HG03060 (cell line): ENCODE measurements at regions not wholly inside any gene's neighbourhood (a gene's known extent, or its start where the extent isn't known, plus 50 kb on each side); places are given as distances from the start of the nearest gene placed in this dataset.
"Not testable (repeated sequence)": the region's sequence is repeated elsewhere in the genome, so short reads cannot be mapped to it uniquely, and the experiment has no call there.

Experiments
- ATAC-seq: cut with Tn5 transposase; IDR thresholded peaks from one replicate; pipeline ENCODE4 v1.9.1; 2021; ENCODE audit warnings: low read depth, moderate number of reproducible peaks; ENCODE audit not compliant: unreplicated experiment

DNA sequence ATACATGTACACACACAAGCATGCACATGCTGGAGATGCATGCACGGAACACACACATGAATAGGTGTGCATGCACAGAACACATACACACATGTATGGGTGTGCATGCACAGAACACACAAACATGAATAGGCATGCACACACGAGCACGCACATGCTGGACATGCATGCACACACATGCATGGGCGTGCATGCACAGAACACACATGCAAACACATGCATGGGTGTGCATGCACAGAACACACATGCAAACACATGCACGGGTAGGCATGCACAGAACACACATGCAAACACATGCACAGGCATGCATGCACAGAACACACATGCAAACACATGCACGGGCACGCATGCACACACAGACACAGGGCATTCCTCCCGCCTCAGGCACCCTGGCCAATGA is 382.3 kb downstream of the IRX2 start:
- no peak for ATAC-seq

DNA sequence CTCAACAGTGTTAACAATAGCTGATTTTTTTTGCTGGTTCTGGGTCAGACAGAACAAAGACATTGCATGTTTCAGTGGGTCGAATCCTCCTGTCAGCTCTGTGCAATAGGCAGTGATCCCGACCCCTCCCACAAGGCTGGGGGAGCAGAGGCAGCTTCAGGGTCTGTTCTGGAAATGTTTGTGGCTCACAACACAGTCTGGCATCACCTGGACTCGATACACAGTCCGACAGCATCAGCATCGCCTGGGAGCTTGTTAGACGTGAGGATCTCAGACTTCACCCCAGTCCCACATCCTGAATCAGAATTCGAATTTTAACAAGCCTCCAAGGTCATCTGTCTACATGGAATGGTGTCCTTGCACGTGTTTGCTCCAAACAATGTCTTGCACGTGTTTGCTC is 384.7 kb downstream of the IRX2 start:
- ATAC-seq, result no peak

DNA sequence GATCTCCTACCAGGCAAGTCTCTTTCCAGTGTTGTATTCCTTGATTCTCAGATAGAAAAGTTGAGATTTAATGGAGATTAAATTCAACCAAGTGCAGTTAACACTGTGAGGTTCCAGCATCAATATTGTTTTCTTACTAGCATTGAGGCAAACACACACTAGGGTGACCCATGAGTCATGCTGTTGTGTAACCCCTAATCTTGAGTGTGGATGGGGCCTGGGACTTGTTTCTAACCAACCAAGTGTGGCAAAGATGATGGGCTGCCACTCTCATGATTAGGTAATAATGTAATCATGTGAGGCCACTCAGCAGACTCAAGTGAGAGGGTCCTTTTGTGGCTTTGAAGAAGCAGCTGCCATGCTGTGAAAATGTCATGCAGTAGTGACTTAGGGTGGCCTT is 394.2 kb downstream of the IRX2 start:
- no peak for ATAC-seq

DNA sequence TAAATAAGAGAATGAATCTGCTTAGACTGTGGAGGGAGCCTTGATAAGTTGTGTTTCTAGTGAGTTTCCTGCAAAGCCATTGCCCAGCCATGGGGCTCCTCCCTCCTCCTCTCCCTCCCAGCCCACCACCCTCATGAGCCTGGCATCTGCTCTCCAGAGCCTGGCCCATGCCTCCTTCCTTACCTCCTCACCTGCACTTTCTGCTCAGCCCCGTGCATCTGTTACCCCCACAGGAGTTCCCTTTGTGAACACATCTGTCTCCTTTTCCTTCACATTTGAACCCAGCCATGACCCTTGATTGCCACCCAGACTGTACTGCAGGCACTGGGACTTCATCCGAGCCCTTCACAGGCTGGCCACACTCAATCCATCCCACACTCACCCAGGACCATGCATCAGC is 395.6 kb downstream of the IRX2 start:
- no peak for ATAC-seq

DNA sequence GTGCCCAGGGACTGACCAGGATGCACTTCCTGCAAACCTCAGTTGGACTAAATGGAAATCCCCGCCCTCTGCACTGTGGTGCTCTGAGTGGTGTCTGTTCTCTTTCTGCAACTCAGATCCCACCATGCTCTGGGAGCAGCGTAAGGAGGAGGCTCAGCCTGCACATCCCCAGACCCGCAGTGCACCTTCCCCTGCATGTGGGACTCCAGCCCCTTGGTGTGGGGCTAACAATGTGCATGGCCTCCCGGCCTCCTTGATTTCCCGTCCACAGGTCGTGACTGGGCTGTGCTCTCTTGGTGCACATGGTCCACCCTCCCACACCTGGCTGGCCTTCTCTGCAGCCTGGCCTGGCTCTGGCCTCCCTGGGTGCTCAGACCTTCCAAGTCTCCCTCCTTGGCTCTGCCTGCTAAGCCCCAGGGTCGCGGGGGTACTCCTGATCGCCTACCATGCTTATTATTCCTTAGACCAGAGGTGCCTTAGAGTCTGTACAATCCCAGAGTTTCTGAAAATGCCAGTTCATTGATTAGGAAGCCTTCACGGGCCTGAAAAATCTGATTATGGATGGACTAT is 397.5 kb downstream of the IRX2 start:
- no peak for ATAC-seq

DNA sequence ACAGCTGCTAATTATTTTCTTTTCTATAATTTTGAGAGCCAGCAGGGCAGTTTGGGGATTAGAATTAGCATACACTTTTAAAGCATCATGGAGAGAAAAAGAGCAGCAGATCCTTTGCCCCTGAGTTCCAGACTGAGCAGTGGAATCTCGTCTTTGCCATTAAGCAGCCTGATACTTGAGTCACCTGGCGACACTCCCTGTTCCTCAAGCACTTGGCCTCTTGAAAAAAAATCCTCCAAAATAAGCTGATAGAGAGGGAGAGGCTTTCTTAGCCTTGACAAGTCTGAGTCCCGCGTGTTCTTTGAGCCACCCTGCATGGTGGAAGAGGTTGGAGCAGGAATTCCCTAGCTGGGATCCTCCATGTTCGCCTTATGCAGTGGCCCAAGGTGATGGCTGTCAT is 398.3 kb downstream of the IRX2 start:
- no peak for ATAC-seq

DNA sequence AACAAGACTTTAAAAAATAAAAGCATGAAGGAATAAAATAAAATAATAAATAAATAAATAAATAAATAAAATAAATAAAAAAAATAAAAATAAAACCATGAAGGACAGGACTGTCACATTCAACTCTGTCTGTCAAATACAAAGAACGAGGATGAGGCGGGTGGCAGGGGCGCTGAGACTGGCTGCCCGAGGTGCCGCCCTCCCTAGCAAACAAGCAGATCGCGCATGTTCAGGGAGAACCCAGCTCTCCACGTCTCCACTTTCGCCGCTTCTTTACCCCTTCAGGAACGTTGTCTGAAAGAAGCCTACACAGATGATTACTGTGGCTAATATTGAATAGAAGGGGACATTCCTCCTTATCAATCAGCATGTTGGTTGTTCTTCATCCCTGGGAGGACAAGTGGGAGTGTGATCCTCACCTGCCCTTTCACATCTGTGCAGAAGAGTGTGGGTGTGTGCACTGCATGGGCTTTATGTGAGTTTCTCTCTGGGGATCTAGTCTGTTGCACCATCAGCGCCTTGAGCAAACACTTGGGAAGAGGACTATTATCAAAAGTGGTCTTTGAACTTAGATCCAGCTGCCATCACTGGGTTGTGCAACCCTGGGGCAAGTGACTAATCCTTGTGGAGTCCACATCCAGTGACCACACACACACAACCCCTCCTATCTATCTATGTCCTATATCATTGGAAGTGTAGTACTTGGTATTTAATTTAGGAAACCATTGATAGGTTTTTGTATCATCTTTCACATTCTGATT is 399.2 kb downstream of the IRX2 start:
- no peak for ATAC-seq

DNA sequence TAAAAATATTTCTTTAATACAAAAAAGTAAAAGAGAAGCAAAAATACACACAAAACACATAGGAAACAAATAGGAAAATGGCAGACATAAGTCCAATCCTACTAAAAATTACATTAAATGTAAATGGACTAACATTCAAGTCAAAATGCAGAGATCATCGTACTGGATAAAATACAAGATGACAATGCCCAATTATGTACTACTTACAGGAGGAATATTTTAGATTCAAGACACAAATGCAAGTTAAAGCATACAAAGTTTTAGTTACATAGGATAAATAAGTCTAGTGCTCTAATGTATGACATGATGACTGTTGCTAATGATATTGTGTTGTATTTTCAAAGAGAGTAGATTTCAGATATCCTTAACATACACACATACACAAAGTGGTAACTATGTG is 401.7 kb downstream of the IRX2 start:
- ATAC-seq, result not testable (repeated sequence)

DNA sequence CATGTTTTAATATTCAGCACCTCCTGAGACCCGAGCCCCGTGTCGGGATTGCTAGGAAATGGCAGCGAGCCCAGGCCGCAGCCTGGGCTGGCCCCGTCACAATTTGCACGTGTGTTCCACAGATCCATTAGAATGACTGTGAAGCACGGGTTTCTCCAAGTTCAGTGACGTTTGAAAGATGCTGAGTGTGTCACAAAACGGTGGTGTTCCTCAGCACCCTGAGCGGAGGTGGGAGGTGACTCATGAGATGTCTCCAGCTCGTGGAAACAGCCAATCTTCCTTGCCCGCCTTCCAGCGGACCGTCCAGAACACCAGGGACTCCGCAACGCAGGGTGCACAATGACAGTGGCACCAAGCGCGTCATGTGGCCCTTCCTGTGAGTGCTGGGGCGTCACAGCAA is 412.8 kb downstream of the IRX2 start:
- ATAC-seq, result no peak

DNA sequence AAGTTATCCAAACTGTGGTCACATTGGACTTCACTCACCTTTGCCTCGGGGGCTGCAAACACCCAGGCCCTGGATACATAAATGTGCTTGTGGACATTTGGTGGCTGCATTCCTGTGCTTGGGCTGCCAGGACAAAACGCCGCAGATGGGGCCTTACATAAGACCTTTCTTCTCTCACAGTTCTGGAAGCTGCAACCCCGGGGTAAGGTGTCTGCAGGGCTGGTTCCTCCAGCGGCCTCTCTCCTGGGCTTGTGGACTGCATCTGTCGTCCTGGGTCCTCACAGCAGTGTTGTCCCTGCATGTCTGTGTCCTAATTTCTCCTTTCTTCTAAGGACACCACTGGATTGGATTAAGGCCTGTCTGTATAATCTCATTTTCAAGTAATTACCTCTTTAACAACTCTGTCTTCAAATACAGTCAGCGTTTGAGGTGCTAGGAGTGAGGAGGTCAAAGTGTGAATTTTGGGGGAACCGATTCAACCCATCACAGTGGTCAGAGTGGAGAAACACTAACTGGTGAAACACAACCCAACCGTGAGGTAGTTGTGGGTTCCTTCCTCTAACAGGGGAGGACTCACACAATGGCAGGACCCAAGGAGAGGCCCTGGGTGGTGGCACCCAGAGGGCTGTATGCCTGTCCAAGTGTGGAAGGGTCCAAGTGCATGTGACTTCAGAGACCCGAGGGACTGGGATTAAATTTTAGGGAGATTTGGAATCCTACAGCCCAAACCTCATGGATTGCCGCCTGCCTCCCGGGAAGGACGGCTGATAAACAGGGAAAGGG is 415.6 kb downstream of the IRX2 start:
- no peak for ATAC-seq

DNA sequence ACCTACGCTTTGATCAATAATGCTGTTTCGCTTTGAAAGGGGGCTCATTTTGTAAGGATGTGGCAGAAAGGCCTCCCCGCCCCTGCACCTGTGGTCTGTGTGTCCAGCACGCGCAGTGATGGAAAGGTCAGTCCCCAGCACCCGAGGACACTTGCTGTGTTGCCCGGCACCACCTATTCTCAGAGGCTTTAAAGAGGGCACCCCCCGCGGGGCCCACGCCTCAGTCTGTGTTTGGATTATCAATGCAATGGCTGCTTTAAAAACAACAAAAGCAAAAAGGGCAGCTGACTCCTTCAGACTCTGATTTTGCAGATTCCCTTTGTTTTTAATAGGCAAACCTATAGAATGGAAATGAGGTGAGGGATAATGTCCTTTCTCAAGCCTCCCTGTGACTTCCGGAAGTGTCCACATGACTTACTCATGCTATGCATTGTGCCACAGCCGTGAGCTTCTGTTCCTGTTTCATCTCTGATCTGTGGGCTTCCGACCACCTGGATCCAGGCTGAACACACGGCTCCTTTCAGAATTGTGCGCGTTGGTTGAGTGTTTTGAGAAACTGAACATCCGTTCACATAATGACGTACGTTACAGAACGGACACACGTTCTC is 416.2 kb downstream of the IRX2 start:
- no peak for ATAC-seq

DNA sequence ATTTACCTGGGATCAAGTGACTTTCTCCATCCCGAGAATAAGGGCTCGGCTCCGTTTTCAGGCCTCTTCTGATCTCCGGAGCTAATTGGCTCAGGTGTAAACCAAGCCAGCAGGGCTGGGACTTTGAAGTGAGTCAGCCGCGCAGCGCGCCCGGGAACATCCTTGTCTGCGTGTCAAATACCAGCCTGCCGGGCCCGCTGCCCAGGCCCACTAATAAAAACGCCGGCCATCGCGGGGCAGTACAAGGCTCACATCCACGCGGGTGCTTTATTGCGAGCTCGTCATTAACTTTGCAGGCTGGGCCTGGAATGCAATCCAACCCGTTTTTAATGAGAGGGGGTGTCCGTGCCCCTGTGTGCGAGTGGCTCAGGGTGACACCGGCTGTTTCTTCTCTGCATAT is 416.8 kb downstream of the IRX2 start:
- no peak for ATAC-seq

DNA sequence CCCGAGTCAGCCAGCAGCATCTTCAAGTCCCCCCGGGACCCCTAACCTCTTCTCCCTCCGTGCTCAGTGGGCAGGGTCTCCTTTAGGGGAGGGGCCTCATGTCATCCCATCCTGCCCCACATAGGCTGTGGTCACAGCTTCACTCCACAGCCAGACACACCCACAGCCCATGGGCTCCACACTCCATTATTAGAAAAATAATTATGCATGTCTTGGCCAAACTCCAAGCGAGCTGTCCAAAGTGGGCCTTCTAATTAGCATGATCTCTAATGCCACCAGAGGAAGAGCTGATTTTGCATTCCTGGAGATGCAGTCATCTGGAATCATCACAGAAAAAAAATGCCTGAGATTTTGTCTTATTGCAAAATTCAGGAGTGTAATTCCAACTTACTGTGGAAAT is 418.2 kb downstream of the IRX2 start:
- ATAC-seq, result no peak

DNA sequence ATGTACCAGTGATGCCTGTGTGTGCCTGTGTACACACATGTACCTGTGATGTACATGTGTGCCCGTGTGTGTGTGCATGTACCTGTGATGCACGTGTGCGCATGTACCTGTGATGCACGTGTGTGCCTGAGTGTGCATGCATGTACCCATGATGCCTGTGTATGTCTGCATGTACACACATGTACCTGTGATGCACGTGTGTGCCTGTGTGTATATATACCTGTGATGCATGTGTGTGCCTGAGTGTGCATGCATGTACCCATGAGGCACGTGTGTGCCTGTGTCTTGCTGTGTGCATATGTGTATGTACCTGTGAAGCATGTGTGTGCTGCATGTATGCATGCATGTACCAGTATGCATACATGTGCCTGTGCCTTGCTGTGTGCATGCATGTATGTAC is 419.0 kb downstream of the IRX2 start:
- no peak for ATAC-seq

DNA sequence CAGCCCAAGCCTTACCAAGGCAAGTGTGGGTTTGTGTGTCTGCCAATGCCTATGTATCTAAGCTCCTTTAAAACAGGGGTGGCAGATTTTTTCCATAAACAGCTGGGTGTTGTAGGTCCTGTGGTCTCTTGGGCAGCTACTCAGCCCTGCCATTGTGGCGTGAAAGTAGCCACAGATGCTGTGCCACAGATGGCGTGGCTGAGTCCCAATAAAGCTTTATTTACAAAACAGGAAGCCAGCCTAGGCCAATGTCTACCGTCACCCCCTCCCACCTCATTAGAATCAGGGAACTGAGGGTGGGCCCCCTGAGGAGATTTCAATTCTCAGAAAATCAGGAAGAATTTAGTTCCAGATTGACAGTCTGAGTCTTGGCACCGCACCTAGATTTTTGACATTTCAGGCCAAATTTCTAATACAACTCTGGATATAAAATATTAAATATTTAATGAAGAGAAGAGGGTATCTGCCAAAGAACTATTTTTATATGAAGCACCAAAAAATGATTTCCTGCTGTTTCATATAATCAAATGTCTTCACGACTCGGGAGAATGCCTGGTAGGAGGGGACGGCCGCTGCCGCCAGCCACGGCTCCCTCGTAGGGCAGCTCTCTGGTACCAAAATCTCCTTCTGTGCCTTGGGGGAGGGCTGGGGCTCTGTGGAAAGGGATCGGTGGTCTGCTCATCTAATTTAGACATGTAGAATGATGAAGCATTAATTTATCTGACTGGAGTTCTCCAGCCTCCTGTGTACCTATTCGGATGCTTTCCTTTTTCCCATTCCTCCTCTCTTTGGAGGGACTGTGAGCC is 420.9 kb downstream of the IRX2 start:
- no peak for ATAC-seq

DNA sequence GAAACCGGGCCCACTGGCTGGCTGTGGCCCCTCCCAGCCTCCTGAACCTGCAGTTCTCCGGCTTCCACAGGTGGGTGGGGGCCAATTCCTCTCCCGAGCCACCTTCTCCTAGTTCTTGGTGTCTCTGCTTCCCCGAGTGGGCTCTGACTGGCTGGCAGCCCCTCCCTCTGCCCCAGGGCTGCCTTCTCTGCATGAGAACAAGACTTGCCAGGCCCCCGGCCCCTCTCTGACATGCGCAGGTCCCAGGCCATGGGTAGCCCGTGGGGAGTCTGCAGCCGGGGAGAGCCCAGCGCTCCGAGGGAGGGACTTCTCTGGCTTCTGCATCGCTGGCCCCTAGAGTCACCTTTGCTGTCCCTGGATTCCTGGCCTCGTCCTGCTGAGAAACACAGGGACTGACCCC is 421.7 kb downstream of the IRX2 start:
- no peak for ATAC-seq

DNA sequence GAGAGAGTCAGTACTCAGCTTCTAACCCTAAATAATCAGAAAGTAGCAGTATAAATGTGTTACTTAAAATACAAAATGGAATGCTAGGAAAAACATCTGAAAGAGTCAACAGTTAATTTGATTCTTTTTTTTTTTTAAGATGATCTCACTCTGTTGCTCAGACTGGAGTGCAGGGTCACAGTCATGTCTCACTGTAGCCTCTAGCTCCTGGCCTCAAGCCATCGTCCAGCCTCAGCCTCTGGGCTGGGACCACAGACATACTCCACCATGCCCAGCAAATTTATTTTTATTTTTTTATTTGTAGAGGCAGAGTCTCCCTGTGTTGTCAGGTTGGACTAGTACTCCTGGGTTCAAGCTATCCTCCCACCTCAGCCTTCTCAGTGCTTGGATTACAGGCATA is 424.9 kb downstream of the IRX2 start:
- no peak for ATAC-seq

DNA sequence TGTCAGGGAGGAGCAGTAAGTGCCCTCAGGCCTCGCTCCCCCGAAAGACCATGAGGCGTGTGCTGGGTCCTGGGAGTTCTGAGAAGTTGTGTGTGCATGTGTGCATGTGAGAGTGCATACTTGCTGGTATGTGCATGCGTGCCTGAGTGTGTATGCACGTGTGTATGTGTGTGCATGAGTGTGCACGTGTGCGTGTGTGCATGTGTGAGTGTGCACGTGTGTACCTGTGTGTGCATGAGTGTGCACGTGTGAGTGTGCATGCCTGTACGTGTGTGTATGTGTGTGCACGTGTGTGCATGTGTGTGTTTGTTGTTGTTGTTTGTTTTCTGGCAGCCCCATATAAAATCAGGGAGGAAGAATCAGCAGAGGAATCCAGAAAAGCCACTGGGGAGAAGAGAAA is 426.7 kb downstream of the IRX2 start:
- ATAC-seq, result no peak

DNA sequence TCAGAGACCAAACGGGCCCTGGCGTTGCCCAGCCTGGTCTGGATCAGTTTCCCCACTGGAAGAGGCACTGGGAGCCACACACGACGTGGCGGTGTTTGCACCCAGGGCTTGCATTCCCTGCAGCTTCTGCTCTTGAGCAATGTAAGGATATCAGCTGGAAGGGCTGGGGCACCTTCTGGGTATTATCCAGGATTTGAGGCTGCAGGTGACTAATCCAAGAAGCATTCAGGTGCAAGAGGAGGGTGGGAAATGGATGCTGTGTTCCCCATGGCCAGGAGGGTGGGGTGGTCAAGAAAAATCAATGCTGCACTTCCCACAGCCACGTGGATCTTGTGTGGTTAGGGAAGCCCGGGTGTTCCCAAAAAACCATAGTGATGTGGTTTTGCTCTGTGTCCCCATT is 430.9 kb downstream of the IRX2 start:
- ATAC-seq, result no peak

DNA sequence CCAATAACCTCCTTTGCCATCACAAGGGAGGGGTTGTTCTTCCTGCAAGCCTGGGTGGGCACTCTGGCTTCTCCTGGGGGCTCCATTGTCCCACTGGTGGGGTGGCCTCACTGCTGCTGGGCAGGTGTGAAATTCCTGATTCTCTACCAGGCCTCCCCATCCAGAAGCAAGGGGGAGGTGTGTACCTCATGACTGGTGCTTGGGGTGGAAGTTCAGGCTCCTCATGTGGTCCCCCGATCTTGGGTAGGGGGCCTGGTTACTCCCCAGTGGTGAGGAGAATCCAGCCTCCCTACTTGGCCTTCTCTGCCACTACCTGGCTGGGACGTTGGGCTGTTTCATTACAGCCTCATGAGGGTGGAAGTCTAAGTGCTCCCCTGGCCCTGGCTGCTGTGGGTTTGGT is 433.9 kb downstream of the IRX2 start:
- ATAC-seq, result no peak

DNA sequence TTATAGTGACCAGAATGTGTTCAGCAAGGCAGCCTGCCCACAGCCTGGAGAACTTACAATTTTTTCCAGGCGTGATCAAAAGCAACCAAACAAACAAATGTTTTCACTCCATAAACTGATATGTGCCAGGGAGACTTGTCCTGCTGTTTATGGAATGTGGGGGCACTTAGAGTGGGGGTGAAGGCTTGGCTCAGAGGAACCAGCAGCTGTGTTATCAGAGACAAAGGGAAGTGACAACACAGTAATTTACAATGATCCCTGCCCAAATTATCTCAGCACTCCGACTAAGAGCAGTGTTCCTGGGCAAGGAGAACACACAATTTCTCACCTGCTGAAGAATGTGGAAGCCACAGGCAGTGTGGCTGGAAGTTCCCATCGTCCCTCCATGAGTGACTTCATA is 429.1 kb upstream of the IRX4 start:
- no peak for ATAC-seq
